GM06990 (cell line): ENCODE measurements at regions not wholly inside any gene's neighbourhood (a gene's known extent, or its start where the extent isn't known, plus 50 kb on each side); places are given as distances from the start of the nearest gene placed in this dataset.

Experiments
- DNase-seq: peaks from one replicate; pipeline ENCODE4 v3.0.0-alpha.2; 2011; ENCODE audit not compliant: insufficient read length; ENCODE audit errors: extremely low read depth
- H3K27me3 ChIP-seq: replicated peaks from 2 replicates; pipeline ENCODE4 v1.6.0; 2011; ENCODE audit warnings: low read length; ENCODE audit not compliant: control insufficient read depth, insufficient read depth
- H3K36me3 ChIP-seq: 2 replicates; pipeline ENCODE4 v1.5.1; 2011; ENCODE audit warnings: low read length; ENCODE audit not compliant: control insufficient read depth, insufficient read depth
- H3K4me3 ChIP-seq: replicated peaks from 2 replicates; pipeline ENCODE4 v1.5.1; 2011; ENCODE audit warnings: low read depth, mild to moderate bottlenecking, control low read depth, low read length
- CTCF ChIP-seq: IDR thresholded peaks from 2 replicates; pipeline ENCODE4 v1.5.1; 2011; ENCODE audit warnings: low read length, control low read depth, mild to moderate bottlenecking, inconsistent platforms; ENCODE audit not compliant: insufficient read depth, poor library complexity, severe bottlenecking

GRCh38 chr5:152864991-152865390 is 459.9 kb upstream of the NMUR2 start:
- Histone ChIP-seq H3K36me3 (no peaks in the 10 kb centered on the region), H3K27me3 (no peaks in the 10 kb centered on the region)
- TF ChIP-seq CTCF, result no peak

GRCh38 chr5:152869971-152870370 is 464.9 kb upstream of the NMUR2 start:
- H3K4me3 ChIP-seq, result no peak overlapping the region
- no peaks in the 10 kb centered on the region for H3K36me3 ChIP-seq
- no peaks in the 10 kb centered on the region for H3K27me3 ChIP-seq
- no peak for DNase-seq
- no peak for TF ChIP-seq CTCF

More at GRCh38 chr5:152864991-152865390, 459.9 kb upstream of the NMUR2 start:
- H3K4me3 ChIP-seq, result no peak overlapping the region
- DNase-seq, result no peak

- DNase-seq, result no peak
- H3K27me3 ChIP-seq, result no peaks in the 10 kb centered on the region
- TF ChIP-seq CTCF, result no peak
These were observed 477.5 kb upstream of the NMUR2 start for GRCh38 chr5:152882621-152883020.

GRCh38 chr5:152883066-152883775 is 478.1 kb upstream of the NMUR2 start:
- Histone ChIP-seq H3K27me3 (no peaks in the 10 kb centered on the region), H3K36me3 (no peaks in the 10 kb centered on the region), H3K4me3 (no peak overlapping the region)
- no peak for TF ChIP-seq CTCF
- DNase-seq, result no peak

More at GRCh38 chr5:152882621-152883020, 477.5 kb upstream of the NMUR2 start:
- Histone ChIP-seq H3K36me3 (no peaks in the 10 kb centered on the region), H3K4me3 (no peak overlapping the region)

- no peaks in the 10 kb centered on the region for H3K36me3 ChIP-seq
- no peaks in the 10 kb centered on the region for H3K27me3 ChIP-seq
- TF ChIP-seq CTCF, result no peak
- H3K4me3 ChIP-seq, result no peak overlapping the region
- DNase-seq, result no peak
These were observed 478.9 kb upstream of the NMUR2 start for GRCh38 chr5:152884006-152884405.

- Histone ChIP-seq H3K27me3 (no peaks in the 10 kb centered on the region), H3K36me3 (no peaks in the 10 kb centered on the region), H3K4me3 (no peak overlapping the region)
- no peak for DNase-seq
- no peak for TF ChIP-seq CTCF
These were observed 495.3 kb upstream of the NMUR2 start for GRCh38 chr5:152900332-152900731.
